OCI-LY7 (cell line): ENCODE measurements at regions not wholly inside any gene's neighbourhood (a gene's known extent, or its start where the extent isn't known, plus 50 kb on each side); places are given as distances from the start of the nearest gene placed in this dataset.

Source experiments
- CTCF ChIP-seq: fragments of 200-600 bp; sonication (generic); conservative IDR thresholded peaks from 2 replicates; pipeline ENCODE4 v1.5.1; 2014; ENCODE audit warnings: mild to moderate bottlenecking, antibody characterized with exemption, low read length, moderate library complexity, mixed read lengths
- EZH2phosphoT487 ChIP-seq: fragments of 200-600 bp; sonication (generic); IDR thresholded peaks from 2 replicates; pipeline ENCODE4 v1.6.1; 2018; ENCODE audit warnings: low read depth, borderline replicate concordance, mild to moderate bottlenecking, mixed run types, antibody characterized with exemption, low read length, moderate library complexity, mixed read lengths

GRCh38 chr6:164436976-164437375 is 872.4 kb downstream of the C6orf118 start:
- TF ChIP-seq CTCF (no peak), EZH2phosphoT487 (no peak)
